A549 (cell line): ENCODE measurements at regions not wholly inside any gene's neighbourhood (a gene's known extent, or its start where the extent isn't known, plus 50 kb on each side); places are given as distances from the start of the nearest gene placed in this dataset.

Source experiments
- ATAC-seq, 2 experiments: fragments of 200-7000 bp in 1 of 2; fragments of >200 bp in 1 of 2; cut with Nextera tagmentation in 1 of 2; cut with Tn5 transposase in 1 of 2; 3 replicates each; pipeline versions ENCODE4 v1.8.0 to v1.9.1; 2018 to 2020; ENCODE audit warnings: mild to moderate bottlenecking in 1 of 2, moderate library complexity in 1 of 2
- CTCF ChIA-PET: fragments of 300-600 bp; sonication (Branson Sonifier 250); formaldehyde crosslinking; extraction: SDS; loops from one replicate; lab custom pipeline; 2021; ENCODE audit warnings: antibody characterized with exemption, inconsistent platforms; lab: Yijun Ruan, JAX
- POLR2A ChIA-PET: fragments of 350-600 bp; formaldehyde crosslinking; extraction: SDS; loops from one replicate; lab custom pipeline; 2021; ENCODE audit warnings: antibody characterized with exemption, inconsistent platforms; lab: Yijun Ruan, JAX
- DNase-seq, 2 experiments: peaks; one replicate each; pipeline versions ENCODE4 v3.0.0 to v3.0.0-alpha.2; 2011 to 2016; ENCODE audit warnings: low read depth in 1 of 2, low spot score in 1 of 2
- FAIRE-seq: peaks from 2 replicates; lab custom pipeline; 2011; peaks lifted over from hg19 to GRCh38; lab: Jason Lieb, UNC
- H3K27ac ChIP-seq, 2 experiments: fragments of >200 bp; sonication (Bioruptor Twin); formaldehyde crosslinking; 3 replicates each; pipeline ENCODE4 v1.5.1; 2016 to 2017
- H3K4me1 ChIP-seq: fragments of >200 bp; sonication (Bioruptor Twin); formaldehyde crosslinking; 3 replicates; pipeline ENCODE4 v1.6.1; 2016
- H3K4me2 ChIP-seq: fragments of >200 bp; sonication (Bioruptor Twin); formaldehyde crosslinking; 3 replicates; pipeline ENCODE4 v1.6.1; 2016
- H3K4me3 ChIP-seq: fragments of >200 bp; sonication (Bioruptor Twin); formaldehyde crosslinking; 3 replicates; pipeline ENCODE4 v1.5.1; 2016
- H3K9me3 ChIP-seq: fragments of >200 bp; sonication (Bioruptor Twin); formaldehyde crosslinking; 3 replicates; pipeline ENCODE4 v1.6.1; 2016
- BHLHE40 ChIP-seq: IDR thresholded peaks from 2 replicates; pipeline ENCODE4 v1.6.1; 2012; ENCODE audit warnings: low read depth, low read length, inconsistent platforms
- CBX2 ChIP-seq: fragments of 200-600 bp; sonication (generic); IDR thresholded peaks from 2 replicates; pipeline ENCODE4 v1.6.1; 2016; ENCODE audit warnings: low read depth, mild to moderate bottlenecking, borderline replicate concordance
- CBX8 ChIP-seq: fragments of 200-600 bp; sonication (generic); IDR thresholded peaks from 2 replicates; pipeline ENCODE4 v1.6.1; 2016
- CEBPB ChIP-seq, 2 experiments: fragments of >200 bp in 1 of 2; sonication (Bioruptor Twin) in 1 of 2; formaldehyde crosslinking in 1 of 2; IDR thresholded peaks; 2 replicates each; pipeline ENCODE4 v1.6.1; 2012 to 2016
- CHD2 ChIP-seq: fragments of 150-350 bp; IDR thresholded peaks from 2 replicates; pipeline ENCODE4 v1.6.1; 2014; ENCODE audit warnings: low read length; ENCODE audit not compliant: partially characterized antibody
- CHD4 ChIP-seq: fragments of 200-600 bp; sonication (generic); IDR thresholded peaks from 2 replicates; pipeline ENCODE4 v1.6.1; 2016; ENCODE audit warnings: antibody characterized with exemption, mild to moderate bottlenecking, borderline replicate concordance
- EHF ChIP-seq: fragments of 250-450 bp; sonication (Bioruptor Pico); IDR thresholded peaks from 2 replicates; pipeline ENCODE4 v1.5.0; 2020; ENCODE audit warnings: mild to moderate bottlenecking
- EHMT2 ChIP-seq: fragments of 200-600 bp; sonication (generic); IDR thresholded peaks from 2 replicates; pipeline ENCODE4 v1.6.1; 2016; ENCODE audit warnings: antibody characterized with exemption, low read depth, mild to moderate bottlenecking, moderate library complexity
- ESRRA ChIP-seq: fragments of 150-350 bp; IDR thresholded peaks from 2 replicates; pipeline ENCODE4 v1.6.1; 2014; ENCODE audit warnings: mild to moderate bottlenecking, low read length, borderline replicate concordance
- GATA3 ChIP-seq: IDR thresholded peaks from 2 replicates; pipeline ENCODE4 v1.6.1; 2012; ENCODE audit warnings: borderline replicate concordance
- HEYL ChIP-seq: fragments of 250-450 bp; sonication (Bioruptor Pico); IDR thresholded peaks from 2 replicates; pipeline ENCODE4 v1.8.0; 2021; ENCODE audit warnings: mild to moderate bottlenecking, moderate library complexity
- HOXB13 ChIP-seq: fragments of 250-450 bp; sonication (Bioruptor Pico); IDR thresholded peaks from 2 replicates; pipeline ENCODE4 v1.5.0; 2020; ENCODE audit warnings: low read depth, mild to moderate bottlenecking, moderate library complexity
- JUN ChIP-seq, 2 experiments: fragments of >200 bp; sonication (Bioruptor Twin); formaldehyde crosslinking; IDR thresholded peaks; 2 replicates in 1 of 2; 3 replicates in 1 of 2; pipeline ENCODE4 v1.6.1; 2016 to 2017
- KDM1A ChIP-seq: fragments of 200-600 bp; sonication (generic); IDR thresholded peaks from 2 replicates; pipeline ENCODE4 v1.6.1; 2016; ENCODE audit warnings: low read depth, mild to moderate bottlenecking
- KDM5A ChIP-seq: fragments of 200-600 bp; sonication (generic); IDR thresholded peaks from 2 replicates; pipeline ENCODE4 v1.6.1; 2016; ENCODE audit warnings: antibody characterized with exemption, mild to moderate bottlenecking
- MAFK ChIP-seq: fragments of 450-650 bp; IDR thresholded peaks from 2 replicates; pipeline ENCODE4 v1.6.1; 2014; ENCODE audit not compliant: partially characterized antibody
- MAZ ChIP-seq: fragments of 150-350 bp; IDR thresholded peaks from 2 replicates; pipeline ENCODE4 v1.6.1; 2014; ENCODE audit warnings: antibody characterized with exemption, low read depth, low read length, borderline replicate concordance
- NFE2L2 ChIP-seq: fragments of 150-350 bp; conservative IDR thresholded peaks from 2 replicates; pipeline ENCODE4 v1.6.1; 2014; ENCODE audit warnings: low read length
- NR3C1 ChIP-seq: fragments of >200 bp; sonication (Bioruptor Twin); formaldehyde crosslinking; IDR thresholded peaks from 3 replicates; pipeline ENCODE4 v1.6.1; 2017
- PHF8 ChIP-seq: fragments of 200-600 bp; sonication (generic); IDR thresholded peaks from 2 replicates; pipeline ENCODE4 v1.6.1; 2016; ENCODE audit warnings: low read depth, mild to moderate bottlenecking, antibody characterized with exemption, moderate library complexity, borderline replicate concordance
- POLR2A ChIP-seq: IDR thresholded peaks from 2 replicates; pipeline ENCODE4 v1.6.1; 2012; ENCODE audit warnings: mild to moderate bottlenecking, low read length
- POLR2AphosphoS2 ChIP-seq: conservative IDR thresholded peaks from 2 replicates; pipeline ENCODE4 v1.6.1; 2012; ENCODE audit warnings: low read length, improper control_type of control experiment, inconsistent platforms
- RAD21 ChIP-seq, 2 experiments: fragments of >200 bp in 1 of 2; sonication (Bioruptor Twin) in 1 of 2; formaldehyde crosslinking in 1 of 2; IDR thresholded peaks in 1 of 2; conservative IDR thresholded peaks in 1 of 2; 2 replicates in 1 of 2; 3 replicates in 1 of 2; pipeline ENCODE4 v1.6.1; 2012 to 2018; ENCODE audit warnings: inconsistent platforms in 1 of 2
- RARB ChIP-seq: fragments of 250-450 bp; sonication (Bioruptor Pico); IDR thresholded peaks from 2 replicates; pipeline ENCODE4 v1.8.0; 2021; ENCODE audit warnings: mild to moderate bottlenecking, moderate library complexity
- RCOR1 ChIP-seq: fragments of 150-350 bp; IDR thresholded peaks from 2 replicates; pipeline ENCODE4 v1.6.1; 2014; ENCODE audit warnings: antibody characterized with exemption, low read length, low read depth
- RNF2 ChIP-seq: fragments of 200-600 bp; sonication (generic); IDR thresholded peaks from 2 replicates; pipeline ENCODE4 v1.6.1; 2016; ENCODE audit warnings: low read depth, mild to moderate bottlenecking, antibody characterized with exemption, moderate library complexity, borderline replicate concordance
- SREBF2 ChIP-seq: fragments of 450-650 bp; IDR thresholded peaks from 2 replicates; pipeline ENCODE4 v1.6.1; 2014; ENCODE audit warnings: mild to moderate bottlenecking, moderate library complexity
- TP53 ChIP-seq: fragments of 250-450 bp; sonication (Bioruptor Pico); IDR thresholded peaks from 2 replicates; pipeline ENCODE4 v1.5.0; 2021; ENCODE audit warnings: mild to moderate bottlenecking, moderate library complexity
- ZC3H11A ChIP-seq: fragments of 450-650 bp; IDR thresholded peaks from 2 replicates; pipeline ENCODE4 v1.6.1; 2014; ENCODE audit warnings: antibody characterized with exemption, mild to moderate bottlenecking
- ZFP36 ChIP-seq: fragments of 450-650 bp; IDR thresholded peaks from 2 replicates; pipeline ENCODE4 v1.6.1; 2014; ENCODE audit warnings: borderline replicate concordance; ENCODE audit not compliant: partially characterized antibody
- WGBS: methylation state at CpG from one replicate; pipeline ENCODE4 v1.1.6; 2017; ENCODE audit errors: missing lambda C conversion rate; 5-methylcytosine and 5-hydroxymethylcytosine counted together
- TF ChIP-seq, protein P1 (sequence below): fragments of 150-350 bp; IDR thresholded peaks from 2 replicates; pipeline ENCODE4 v1.6.1; 2014; ENCODE audit warnings: low read depth, mild to moderate bottlenecking, low read length
- TF ChIP-seq, protein P2 (sequence below): fragments of >200 bp; sonication (Bioruptor Twin); formaldehyde crosslinking; IDR thresholded peaks from 2 replicates; pipeline ENCODE4 v1.6.1; 2016
- TF ChIP-seq, protein P3 (sequence below): fragments of >200 bp; sonication (Bioruptor Twin); formaldehyde crosslinking; IDR thresholded peaks from 3 replicates; pipeline ENCODE4 v1.5.1; 2016
- TF ChIP-seq, protein P4 (sequence below): IDR thresholded peaks from 2 replicates; pipeline ENCODE4 v1.6.1; 2012
- TF ChIP-seq, protein P5 (sequence below): fragments of >200 bp; sonication (Bioruptor Twin); formaldehyde crosslinking; IDR thresholded peaks from 3 replicates; pipeline ENCODE4 v1.6.1; 2016
- TF ChIP-seq, protein P6 (sequence below): IDR thresholded peaks from 2 replicates; pipeline ENCODE4 v1.6.1; 2012; ENCODE audit warnings: low read depth, borderline replicate concordance

DNA sequence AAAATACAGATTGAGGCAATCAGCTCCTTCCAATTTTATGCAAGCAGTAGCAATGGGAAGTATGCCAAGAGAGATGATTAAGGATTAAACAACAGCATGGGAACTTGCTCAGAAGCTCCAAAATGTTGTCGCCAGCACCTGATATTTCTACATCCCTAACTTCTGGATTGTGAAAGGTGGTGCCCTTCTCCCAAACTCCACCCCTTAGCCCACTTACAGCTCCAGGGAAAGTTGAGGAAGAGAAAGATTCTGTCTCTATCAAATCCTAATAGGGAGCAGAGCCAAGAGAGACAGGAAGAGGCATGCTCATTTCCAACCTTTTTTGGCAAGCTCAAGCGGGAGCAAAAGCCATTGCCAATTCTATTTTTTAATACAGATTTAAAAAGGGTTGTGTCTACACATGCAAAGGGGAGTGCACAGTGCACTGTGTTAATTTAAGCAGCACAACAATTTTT, 92.4 kb upstream of the NR3C1 start:
- CTCF ChIA-PET = interaction anchor here (0.7 to 1.9 kb wide), 2 partner anchors 62 to 92 kb away, joined by 3 to 10 read pairs; partner anchors contain the start of gene NR3C1
- peaks cover 4% of the 10 kb centered on the region; the same call in 2 of the 3 replicates for H3K9me3 ChIP-seq
- H3K4me3 ChIP-seq = no peak overlapping the region
- DNase-seq = peak; percentile 13 to 89
- POLR2A ChIA-PET = interaction anchor here (0.6 to 1.6 kb wide), 6 partner anchors 10 to 95 kb away, joined by 3 to 25 read pairs (median 4); partner anchors contain the start of gene NR3C1
- H3K4me2 ChIP-seq = peak overlapping the region; percentile 72
- 9% methylated on average over 2 of the region's 2 CpGs for WGBS
- ATAC-seq = peak; percentile 61 to 76
- H3K4me1 ChIP-seq = peaks cover 73% of the 10 kb centered on the region
- peak overlapping the region; percentile 81 to 90 for H3K27ac ChIP-seq
- FAIRE-seq = peak; percentile 13
- TF ChIP-seq CBX8 (no peak), SREBF2 (no peak), RCOR1 (no peak), HEYL (CRISPR knock-in tag) (no peak), PHF8 (no peak), ZC3H11A (no peak), POLR2A (no peak), RARB (CRISPR knock-in tag) (no peak), GATA3 (peak; percentile 65; the same call in 1 of the 2 replicates), ESRRA (no peak), NFE2L2 (peak; percentile 21; the same call in 1 of the 2 replicates), CBX2 (no peak), JUN (IDR thresholded peaks at IDR 0.05) (peak; percentile 77 to 81; a peak in 4 of 5 replicates), NR3C1 (no peak), KDM5A (no peak), HOXB13 (no peak), MAFK (peak; percentile 83), CHD4 (no peak), TP53 (CRISPR knock-in tag) (no peak), CHD2 (no peak), RNF2 (no peak), MAZ (no peak), BHLHE40 (no peak), EHMT2 (no peak), POLR2AphosphoS2 (no peak), CEBPB (IDR thresholded peaks at IDR 0.05) (peak; percentile 83 to 86; a peak in 3 of 4 replicates), EHF (CRISPR knock-in tag) (no peak), ZFP36 (no peak), RAD21 (conservative IDR thresholded peaks at IDR 0.05 in 1 of 2, IDR thresholded peaks at IDR 0.05 in 1 of 2) (peak in 1 of 2 experiments; percentile 37; a peak in 2 of 5 replicates), KDM1A (no peak)
- TF ChIP-seq, protein P1, sequence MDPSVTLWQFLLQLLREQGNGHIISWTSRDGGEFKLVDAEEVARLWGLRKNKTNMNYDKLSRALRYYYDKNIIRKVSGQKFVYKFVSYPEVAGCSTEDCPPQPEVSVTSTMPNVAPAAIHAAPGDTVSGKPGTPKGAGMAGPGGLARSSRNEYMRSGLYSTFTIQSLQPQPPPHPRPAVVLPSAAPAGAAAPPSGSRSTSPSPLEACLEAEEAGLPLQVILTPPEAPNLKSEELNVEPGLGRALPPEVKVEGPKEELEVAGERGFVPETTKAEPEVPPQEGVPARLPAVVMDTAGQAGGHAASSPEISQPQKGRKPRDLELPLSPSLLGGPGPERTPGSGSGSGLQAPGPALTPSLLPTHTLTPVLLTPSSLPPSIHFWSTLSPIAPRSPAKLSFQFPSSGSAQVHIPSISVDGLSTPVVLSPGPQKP = no peak
- TF ChIP-seq, protein P2, sequence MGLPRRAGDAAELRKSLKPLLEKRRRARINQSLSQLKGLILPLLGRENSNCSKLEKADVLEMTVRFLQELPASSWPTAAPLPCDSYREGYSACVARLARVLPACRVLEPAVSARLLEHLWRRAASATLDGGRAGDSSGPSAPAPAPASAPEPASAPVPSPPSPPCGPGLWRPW = peak; percentile 73; the same call in 1 of the 2 replicates
- TF ChIP-seq, protein P3, sequence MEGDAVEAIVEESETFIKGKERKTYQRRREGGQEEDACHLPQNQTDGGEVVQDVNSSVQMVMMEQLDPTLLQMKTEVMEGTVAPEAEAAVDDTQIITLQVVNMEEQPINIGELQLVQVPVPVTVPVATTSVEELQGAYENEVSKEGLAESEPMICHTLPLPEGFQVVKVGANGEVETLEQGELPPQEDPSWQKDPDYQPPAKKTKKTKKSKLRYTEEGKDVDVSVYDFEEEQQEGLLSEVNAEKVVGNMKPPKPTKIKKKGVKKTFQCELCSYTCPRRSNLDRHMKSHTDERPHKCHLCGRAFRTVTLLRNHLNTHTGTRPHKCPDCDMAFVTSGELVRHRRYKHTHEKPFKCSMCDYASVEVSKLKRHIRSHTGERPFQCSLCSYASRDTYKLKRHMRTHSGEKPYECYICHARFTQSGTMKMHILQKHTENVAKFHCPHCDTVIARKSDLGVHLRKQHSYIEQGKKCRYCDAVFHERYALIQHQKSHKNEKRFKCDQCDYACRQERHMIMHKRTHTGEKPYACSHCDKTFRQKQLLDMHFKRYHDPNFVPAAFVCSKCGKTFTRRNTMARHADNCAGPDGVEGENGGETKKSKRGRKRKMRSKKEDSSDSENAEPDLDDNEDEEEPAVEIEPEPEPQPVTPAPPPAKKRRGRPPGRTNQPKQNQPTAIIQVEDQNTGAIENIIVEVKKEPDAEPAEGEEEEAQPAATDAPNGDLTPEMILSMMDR = no peak
- TF ChIP-seq, protein P4, sequence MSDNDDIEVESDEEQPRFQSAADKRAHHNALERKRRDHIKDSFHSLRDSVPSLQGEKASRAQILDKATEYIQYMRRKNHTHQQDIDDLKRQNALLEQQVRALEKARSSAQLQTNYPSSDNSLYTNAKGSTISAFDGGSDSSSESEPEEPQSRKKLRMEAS = peak; percentile 37; the same call in 1 of the 2 replicates
- TF ChIP-seq, protein P5, sequence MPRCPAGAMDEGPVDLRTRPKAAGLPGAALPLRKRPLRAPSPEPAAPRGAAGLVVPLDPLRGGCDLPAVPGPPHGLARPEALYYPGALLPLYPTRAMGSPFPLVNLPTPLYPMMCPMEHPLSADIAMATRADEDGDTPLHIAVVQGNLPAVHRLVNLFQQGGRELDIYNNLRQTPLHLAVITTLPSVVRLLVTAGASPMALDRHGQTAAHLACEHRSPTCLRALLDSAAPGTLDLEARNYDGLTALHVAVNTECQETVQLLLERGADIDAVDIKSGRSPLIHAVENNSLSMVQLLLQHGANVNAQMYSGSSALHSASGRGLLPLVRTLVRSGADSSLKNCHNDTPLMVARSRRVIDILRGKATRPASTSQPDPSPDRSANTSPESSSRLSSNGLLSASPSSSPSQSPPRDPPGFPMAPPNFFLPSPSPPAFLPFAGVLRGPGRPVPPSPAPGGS = peak; percentile 77; the same call in 1 of the 3 replicates
- TF ChIP-seq, protein P6, sequence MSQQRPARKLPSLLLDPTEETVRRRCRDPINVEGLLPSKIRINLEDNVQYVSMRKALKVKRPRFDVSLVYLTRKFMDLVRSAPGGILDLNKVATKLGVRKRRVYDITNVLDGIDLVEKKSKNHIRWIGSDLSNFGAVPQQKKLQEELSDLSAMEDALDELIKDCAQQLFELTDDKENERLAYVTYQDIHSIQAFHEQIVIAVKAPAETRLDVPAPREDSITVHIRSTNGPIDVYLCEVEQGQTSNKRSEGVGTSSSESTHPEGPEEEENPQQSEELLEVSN = 0 out of 2 replicates have a peak, but pooled peaks have one; percentile 21
